ENCODE measurements at regions not wholly inside any gene's neighbourhood (a gene's known extent, or its start where the extent isn't known, plus 50 kb on each side); places are given as distances from the start of the nearest gene placed in this dataset.
"Not testable (repeated sequence)": the region's sequence is repeated elsewhere in the genome, so short reads cannot be mapped to it uniquely, and the experiment has no call there.

GRCh38 chr17:30597776-30598288 lies 120.6 kb downstream of the GOSR1 start:
- Histone ChIP-seq H3K27ac (ENCODE audit: low read length, poor library complexity, severe bottlenecking) (no peak overlapping the region), H2BK15ac (ENCODE audit: low read depth, poor library complexity, severe bottlenecking) (no peak overlapping the region), H3K4me2 (ENCODE audit: low read length, poor library complexity, severe bottlenecking) (no peak overlapping the region), H3K9me3 (ENCODE audit: control insufficient read depth, low read length) (no peaks in the 10 kb centered on the region), H3K27me3 (ENCODE audit: control insufficient read depth in 1 of 2, insufficient read depth in 1 of 2, low read length in 2 of 2) (no peaks in the 10 kb centered on the region), H3K4me3 (ENCODE audit: insufficient read depth in 1 of 2, low read depth in 1 of 2, low read length in 2 of 2) (no peak overlapping the region), H3K23ac (ENCODE audit: low read length in 2 of 2) (no peak overlapping the region), H3K36me3 (ENCODE audit: control insufficient read depth in 1 of 2, insufficient read depth in 2 of 2, low read depth in 1 of 2, low read length in 2 of 2) (no peaks in the 10 kb centered on the region), H3K4me1 (ENCODE audit: control insufficient read depth, insufficient read depth, low read depth, low read length) (peaks cover 7% of the 10 kb centered on the region), H2AFZ (ENCODE audit: low read depth, low read length) (no peak overlapping the region), H3K18ac (ENCODE audit: low read depth in 1 of 2, low read length in 2 of 2) (no peak overlapping the region), H3K9ac (ENCODE audit: low read length) (no peak overlapping the region), H2BK12ac (ENCODE audit: low read length in 2 of 2) (no peak overlapping the region), H4K91ac (ENCODE audit: low read length) (no peak overlapping the region), H3K79me1 (replicated peaks; ENCODE audit: low read length, poor library complexity, severe bottlenecking) (no peaks in the 10 kb centered on the region), H3K4ac (ENCODE audit: low read depth in 1 of 2, low read length in 2 of 2) (no peak overlapping the region), H2AK5ac (ENCODE audit: low read length, severe bottlenecking) (no peak overlapping the region), H2BK120ac (ENCODE audit: low read depth, low read length) (no peak overlapping the region), H3K14ac (ENCODE audit: low read length in 2 of 2) (no peak overlapping the region), H2BK5ac (ENCODE audit: low read depth, low read length, poor library complexity, severe bottlenecking) (no peak overlapping the region), H4K8ac (ENCODE audit: low read length) (no peak overlapping the region)
- 70% methylated on average over 4 of the region's 4 CpGs for WGBS
- peak; percentile 36 for DNase-seq

GRCh38 chr17:30596948-30597775 lies 120.0 kb downstream of the GOSR1 start:
- H3K79me1 ChIP-seq (replicated peaks; ENCODE audit: low read length, poor library complexity, severe bottlenecking); H3K23ac ChIP-seq (ENCODE audit: low read length in 2 of 2); H4K8ac ChIP-seq (ENCODE audit: low read length); H3K9me3 ChIP-seq (ENCODE audit: control insufficient read depth, low read length); H3K9ac ChIP-seq (ENCODE audit: low read length); H3K4me2 ChIP-seq (ENCODE audit: low read length, poor library complexity, severe bottlenecking); H2BK12ac ChIP-seq (ENCODE audit: low read length in 2 of 2); H3K27me3 ChIP-seq (ENCODE audit: control insufficient read depth in 1 of 2, insufficient read depth in 1 of 2, low read length in 2 of 2); H3K18ac ChIP-seq (ENCODE audit: low read depth in 1 of 2, low read length in 2 of 2); H4K91ac ChIP-seq (ENCODE audit: low read length); H2BK5ac ChIP-seq (ENCODE audit: low read depth, low read length, poor library complexity, severe bottlenecking); H3K27ac ChIP-seq (ENCODE audit: low read length, poor library complexity, severe bottlenecking); H2BK15ac ChIP-seq (ENCODE audit: low read depth, poor library complexity, severe bottlenecking); H2AK5ac ChIP-seq (ENCODE audit: low read length, severe bottlenecking); H3K14ac ChIP-seq (ENCODE audit: low read length in 2 of 2); H3K4me3 ChIP-seq (ENCODE audit: insufficient read depth in 1 of 2, low read depth in 1 of 2, low read length in 2 of 2); H2BK120ac ChIP-seq (ENCODE audit: low read depth, low read length); H3K4me1 ChIP-seq (ENCODE audit: control insufficient read depth, insufficient read depth, low read depth, low read length); H3K36me3 ChIP-seq (ENCODE audit: control insufficient read depth in 1 of 2, insufficient read depth in 2 of 2, low read depth in 1 of 2, low read length in 2 of 2); DNase-seq; H3K4ac ChIP-seq (ENCODE audit: low read depth in 1 of 2, low read length in 2 of 2); H2AFZ ChIP-seq (ENCODE audit: low read depth, low read length): not testable (repeated sequence)
- 100% methylated on average over 5 of the region's 8 CpGs for WGBS

- H4K91ac ChIP-seq (ENCODE audit: low read length): not testable (repeated sequence)
- 88% methylated on average over 9 of the region's 10 CpGs for WGBS
Observed at GRCh38 chr17:30594953-30595371, 117.8 kb downstream of the GOSR1 start.

GRCh38 chr17:30594223-30594952 lies 117.2 kb downstream of the GOSR1 start:
- Histone ChIP-seq H3K23ac (ENCODE audit: low read length in 2 of 2) (no peak overlapping the region), H2BK15ac (ENCODE audit: low read depth, poor library complexity, severe bottlenecking) (no peak overlapping the region), H3K18ac (ENCODE audit: low read depth in 1 of 2, low read length in 2 of 2) (no peak overlapping the region), H3K27ac (ENCODE audit: low read length, poor library complexity, severe bottlenecking) (no peak overlapping the region), H3K9ac (ENCODE audit: low read length) (no peak overlapping the region), H3K14ac (ENCODE audit: low read length in 2 of 2) (no peak overlapping the region), H2AFZ (ENCODE audit: low read depth, low read length) (no peak overlapping the region), H3K4me2 (ENCODE audit: low read length, poor library complexity, severe bottlenecking) (no peak overlapping the region), H3K27me3 (ENCODE audit: control insufficient read depth in 1 of 2, insufficient read depth in 1 of 2, low read length in 2 of 2) (no peaks in the 10 kb centered on the region), H2AK5ac (ENCODE audit: low read length, severe bottlenecking) (no peak overlapping the region), H4K91ac (ENCODE audit: low read length) (no peak overlapping the region), H3K9me3 (ENCODE audit: control insufficient read depth, low read length) (no peaks in the 10 kb centered on the region), H2BK5ac (ENCODE audit: low read depth, low read length, poor library complexity, severe bottlenecking) (no peak overlapping the region), H4K8ac (ENCODE audit: low read length) (no peak overlapping the region), H2BK12ac (ENCODE audit: low read length in 2 of 2) (no peak overlapping the region), H3K4me3 (ENCODE audit: insufficient read depth in 1 of 2, low read depth in 1 of 2, low read length in 2 of 2) (no peak overlapping the region), H3K79me1 (replicated peaks; ENCODE audit: low read length, poor library complexity, severe bottlenecking) (no peaks in the 10 kb centered on the region), H3K4ac (ENCODE audit: low read depth in 1 of 2, low read length in 2 of 2) (no peak overlapping the region), H3K4me1 (ENCODE audit: control insufficient read depth, insufficient read depth, low read depth, low read length) (peaks cover 3% of the 10 kb centered on the region), H3K36me3 (ENCODE audit: control insufficient read depth in 1 of 2, insufficient read depth in 2 of 2, low read depth in 1 of 2, low read length in 2 of 2) (no peaks in the 10 kb centered on the region), H2BK120ac (ENCODE audit: low read depth, low read length) (no peak overlapping the region)
- WGBS: 95% methylated on average over 18 of the region's 18 CpGs
- no peak for DNase-seq

More at GRCh38 chr17:30594953-30595371, 117.8 kb downstream of the GOSR1 start:
- not testable (repeated sequence) for H3K4me1 ChIP-seq (ENCODE audit: control insufficient read depth, insufficient read depth, low read depth, low read length); H3K23ac ChIP-seq (ENCODE audit: low read length in 2 of 2); H3K4me3 ChIP-seq (ENCODE audit: insufficient read depth in 1 of 2, low read depth in 1 of 2, low read length in 2 of 2); H3K27me3 ChIP-seq (ENCODE audit: control insufficient read depth in 1 of 2, insufficient read depth in 1 of 2, low read length in 2 of 2); H3K79me1 ChIP-seq (replicated peaks; ENCODE audit: low read length, poor library complexity, severe bottlenecking); H2BK120ac ChIP-seq (ENCODE audit: low read depth, low read length); DNase-seq; H3K18ac ChIP-seq (ENCODE audit: low read depth in 1 of 2, low read length in 2 of 2); H3K36me3 ChIP-seq (ENCODE audit: control insufficient read depth in 1 of 2, insufficient read depth in 2 of 2, low read depth in 1 of 2, low read length in 2 of 2); H3K4me2 ChIP-seq (ENCODE audit: low read length, poor library complexity, severe bottlenecking); H3K9ac ChIP-seq (ENCODE audit: low read length); H2AK5ac ChIP-seq (ENCODE audit: low read length, severe bottlenecking); H3K27ac ChIP-seq (ENCODE audit: low read length, poor library complexity, severe bottlenecking); H3K4ac ChIP-seq (ENCODE audit: low read depth in 1 of 2, low read length in 2 of 2); H2BK5ac ChIP-seq (ENCODE audit: low read depth, low read length, poor library complexity, severe bottlenecking); H3K9me3 ChIP-seq (ENCODE audit: control insufficient read depth, low read length); H2BK12ac ChIP-seq (ENCODE audit: low read length in 2 of 2); H4K8ac ChIP-seq (ENCODE audit: low read length); H2BK15ac ChIP-seq (ENCODE audit: low read depth, poor library complexity, severe bottlenecking); H3K14ac ChIP-seq (ENCODE audit: low read length in 2 of 2); H2AFZ ChIP-seq (ENCODE audit: low read depth, low read length)

All from mesenchymal stem cell (in vitro differentiated cells and primary cell).